Choroid plexus epithelial cell (primary cell): ENCODE measurements at regions not wholly inside any gene's neighbourhood (a gene's known extent, or its start where the extent isn't known, plus 50 kb on each side); places are given as distances from the start of the nearest gene placed in this dataset.

ENCODE experiments used
- DNase-seq: peaks from one replicate; pipeline ENCODE4 v3.0.0-alpha.2; 2010; ENCODE audit warnings: low read depth
- H3K4me3 ChIP-seq: 2 replicates; pipeline ENCODE4 v1.5.1; 2011; ENCODE audit warnings: low read depth, mild to moderate bottlenecking, control low read depth, low read length, moderate library complexity
- CTCF ChIP-seq: conservative IDR thresholded peaks from 2 replicates; pipeline ENCODE4 v1.5.1; 2011; ENCODE audit warnings: low read depth, mild to moderate bottlenecking, control low read depth, inconsistent platforms, low read length, moderate library complexity

GRCh38 chrX:150146271-150146896 lies 208.1 kb upstream of the EOLA2 start:
- DNase-seq: no peak
- no peak for TF ChIP-seq CTCF
- H3K4me3 ChIP-seq: no peak overlapping the region

GRCh38 chrX:150148749-150149672 lies 210.7 kb upstream of the EOLA2 start:
- no peak overlapping the region for H3K4me3 ChIP-seq
- no peak for TF ChIP-seq CTCF
- DNase-seq: no peak

GRCh38 chrX:150150076-150150779 lies 211.9 kb upstream of the EOLA2 start:
- H3K4me3 ChIP-seq: no peak overlapping the region
- DNase-seq: no peak
- TF ChIP-seq CTCF: no peak

GRCh38 chrX:150150780-150151125 lies 212.4 kb upstream of the MAMLD1 start:
- DNase-seq: no peak
- TF ChIP-seq CTCF: no peak

GRCh38 chrX:150152036-150152435 lies 211.1 kb upstream of the MAMLD1 start:
- H3K4me3 ChIP-seq: no peak overlapping the region
- DNase-seq: no peak
- TF ChIP-seq CTCF: no peak

More at GRCh38 chrX:150150780-150151125, 212.4 kb upstream of the MAMLD1 start:
- no peak overlapping the region for H3K4me3 ChIP-seq

GRCh38 chrX:150152546-150152945 lies 210.6 kb upstream of the MAMLD1 start:
- DNase-seq: no peak
- TF ChIP-seq CTCF: no peak
- H3K4me3 ChIP-seq: no peak overlapping the region
